HEK293 (cell line): ENCODE measurements at regions not wholly inside any gene's neighbourhood (a gene's known extent, or its start where the extent isn't known, plus 50 kb on each side); places are given as distances from the start of the nearest gene placed in this dataset.

Experiments used
- CTCF ChIA-PET: fragments of 350-600 bp; formaldehyde crosslinking; extraction: SDS; loops from one replicate; lab custom pipeline; 2021; ENCODE audit warnings: antibody characterized with exemption; lab: Yijun Ruan, JAX
- POLR2A ChIA-PET: fragments of 300-600 bp; formaldehyde crosslinking; extraction: SDS; loops from one replicate; lab custom pipeline; 2020; ENCODE audit warnings: antibody characterized with exemption, inconsistent platforms; lab: Yijun Ruan, JAX
- H3K27ac ChIP-seq: fragments of 200-500 bp; sonication (Bioruptor generic); 2 replicates; pipeline ENCODE4 v1.5.1; 2014; ENCODE audit warnings: low read depth, low read length, control low read depth, inconsistent platforms; ENCODE audit errors: extremely low read depth
- H3K36me3 ChIP-seq, 2 experiments: fragments of 200-500 bp in 1 of 2; sonication (Bioruptor generic) in 1 of 2; 1 replicate in 1 of 2; 2 replicates in 1 of 2; pipeline ENCODE4 v1.5.1; 2014 to 2017; ENCODE audit warnings: inconsistent platforms in 2 of 2, low read length in 2 of 2; ENCODE audit not compliant: control insufficient read depth in 2 of 2, insufficient read depth in 1 of 2
- H3K4me1 ChIP-seq: fragments of 200-500 bp; sonication (Bioruptor generic); 2 replicates; pipeline ENCODE4 v1.5.1; 2014; ENCODE audit warnings: mild to moderate bottlenecking, low read length, inconsistent platforms; ENCODE audit not compliant: control insufficient read depth, insufficient read depth
- H3K4me3 ChIP-seq: 2 replicates; pipeline ENCODE4 v1.5.1; 2011; ENCODE audit warnings: low read depth, mild to moderate bottlenecking, control low read depth, low read length, moderate library complexity
- H3K9me3 ChIP-seq: fragments of 200-500 bp; sonication (Bioruptor generic); 2 replicates; pipeline ENCODE4 v1.5.1; 2014; ENCODE audit warnings: low read depth, low read length, inconsistent platforms; ENCODE audit not compliant: control insufficient read depth, insufficient read depth
- AEBP2 ChIP-seq: fragments of 450-650 bp; formaldehyde crosslinking; IDR thresholded peaks from 2 replicates; pipeline ENCODE4 v1.5.1; 2016; ENCODE audit warnings: missing biosample characterization, missing genetic modification characterization, borderline replicate concordance
- CTCF ChIP-seq: fragments of 450-650 bp; formaldehyde crosslinking; IDR thresholded peaks from 2 replicates; pipeline ENCODE4 v1.5.1; 2016; ENCODE audit warnings: missing biosample characterization, missing genetic modification characterization
- HIC1 ChIP-seq: fragments of 450-650 bp; formaldehyde crosslinking; IDR thresholded peaks from 2 replicates; pipeline ENCODE4 v1.5.1; 2016; ENCODE audit warnings: missing biosample characterization, missing genetic modification characterization
- SETDB1 ChIP-seq: IDR thresholded peaks from one replicate; pipeline ENCODE4 v1.6.1; 2017; ENCODE audit warnings: mild to moderate bottlenecking, low read length, moderate library complexity, mixed read lengths; ENCODE audit not compliant: insufficient read length
- TRIM28 ChIP-seq: IDR thresholded peaks from 2 replicates; pipeline ENCODE4 v1.6.1; 2011; ENCODE audit warnings: low read length, control low read depth, borderline replicate concordance
- YY1 ChIP-seq: fragments of 450-650 bp; formaldehyde crosslinking; IDR thresholded peaks from 2 replicates; pipeline ENCODE4 v1.5.1; 2018; ENCODE audit warnings: missing biosample characterization, missing genetic modification characterization
- ZBTB17 ChIP-seq: fragments of 450-650 bp; formaldehyde crosslinking; IDR thresholded peaks from 2 replicates; pipeline ENCODE4 v1.5.1; 2016; ENCODE audit warnings: missing biosample characterization, missing genetic modification characterization
- ZBTB44 ChIP-seq: fragments of 450-650 bp; IDR thresholded peaks from 2 replicates; pipeline ENCODE4 v1.5.1; 2018; ENCODE audit warnings: missing biosample characterization, mild to moderate bottlenecking, missing genetic modification characterization
- ZNF174 ChIP-seq: fragments of 450-650 bp; formaldehyde crosslinking; IDR thresholded peaks from 2 replicates; pipeline ENCODE4 v1.5.0; 2017; ENCODE audit warnings: missing biosample characterization, mild to moderate bottlenecking, missing genetic modification characterization
- ZNF366 ChIP-seq: fragments of 450-650 bp; formaldehyde crosslinking; conservative IDR thresholded peaks from 2 replicates; pipeline ENCODE4 v1.5.1; 2016; ENCODE audit warnings: missing biosample characterization, missing genetic modification characterization
- ZNF585B ChIP-seq: fragments of 450-650 bp; formaldehyde crosslinking; IDR thresholded peaks from 2 replicates; pipeline ENCODE4 v1.5.1; 2016; ENCODE audit warnings: missing biosample characterization, missing genetic modification characterization
- ZNF654 ChIP-seq: fragments of 450-650 bp; formaldehyde crosslinking; IDR thresholded peaks from 2 replicates; pipeline ENCODE4 v1.5.1; 2016; ENCODE audit warnings: low read depth, missing biosample characterization, missing genetic modification characterization
- ZXDB ChIP-seq: fragments of 450-650 bp; formaldehyde crosslinking; IDR thresholded peaks from 2 replicates; pipeline ENCODE4 v1.5.1; 2016; ENCODE audit warnings: missing biosample characterization, missing genetic modification characterization

GRCh38 chr1:239976130-239976968 lies 115.3 kb upstream of the FMN2 start (continued):
- TF ChIP-seq ZBTB44 (tag by site-specific recombination) = 0 out of 2 replicates have a peak, but pooled peaks have one; percentile 8
- peak; percentile 54 for TF ChIP-seq CTCF

GRCh38 chr1:239977416-239977815 lies 114.3 kb upstream of the FMN2 start:
- H3K27ac ChIP-seq = no peak overlapping the region
- CTCF ChIA-PET = interaction anchor here (0.7 to 14.1 kb wide), 15 partner anchors 9 to 846 kb away, joined by 3 to 187 read pairs (median 3); no protein-coding TSS in a partner anchor
- no peaks in the 10 kb centered on the region for H3K9me3 ChIP-seq
- no peaks in the 10 kb centered on the region for H3K4me1 ChIP-seq
- no peaks in the 10 kb centered on the region for H3K36me3 ChIP-seq
- POLR2A ChIA-PET = no interaction called here
- TF ChIP-seq ZBTB17 = peak; percentile 46; the same call in 1 of the 2 replicates
- no peak for TF ChIP-seq HIC1
- no peak overlapping the region for H3K4me3 ChIP-seq

GRCh38 chr1:239979456-239979855 lies 112.2 kb upstream of the FMN2 start:
- POLR2A ChIA-PET = no interaction called here
- H3K4me1 ChIP-seq = no peaks in the 10 kb centered on the region
- H3K4me3 ChIP-seq = no peak overlapping the region
- no peaks in the 10 kb centered on the region for H3K36me3 ChIP-seq
- TF ChIP-seq SETDB1 (peak; percentile 89), YY1 (tag by site-specific recombination) (no peak), ZXDB (tag by site-specific recombination) (no peak), ZNF585B (tag by site-specific recombination) (peak; percentile 100), ZNF366 (tag by site-specific recombination) (no peak), AEBP2 (tag by site-specific recombination) (no peak), ZNF654 (no peak), ZNF174 (tag by site-specific recombination) (no peak), TRIM28 (peak; percentile 93; the same call in 1 of the 2 replicates)
- TF ChIP-seq, all 188 proteins: peak for 3
- Histone ChIP-seq H3K27ac (no peak overlapping the region), H3K9me3 (no peaks in the 10 kb centered on the region)
- CTCF ChIA-PET = interaction anchor here (14.1 kb wide), 1 partner anchor 29 kb away, joined by 187 read pairs; no protein-coding TSS in a partner anchor
